ENCODE measurements at regions not wholly inside any gene's neighbourhood (a gene's known extent, or its start where the extent isn't known, plus 50 kb on each side); places are given as distances from the start of the nearest gene placed in this dataset.

- no peak for TF ChIP-seq CTCF (conservative IDR thresholded peaks at IDR 0.05; ENCODE audit: low read length)
- TF ChIP-seq EZH2phosphoT487 (IDR thresholded peaks at IDR 0.05; ENCODE audit: borderline replicate concordance), result no peak
These were observed 297.2 kb downstream of the ARPP21 start for GRCh38 chr3:35936571-35936970.
